ENCODE measurements at regions not wholly inside any gene's neighbourhood (a gene's known extent, or its start where the extent isn't known, plus 50 kb on each side); places are given as distances from the start of the nearest gene placed in this dataset.
A peak's percentile ranks its signal among the peaks of the same experiment; 100 is the strongest.

- H3K79me2 ChIP-seq (ENCODE audit: insufficient read depth, low read length): no peaks in the 10 kb centered on the region
- no peaks in the 10 kb centered on the region for H3K9me2 ChIP-seq (replicated peaks; ENCODE audit: low read depth, low read length)
- H3K27me3 ChIP-seq (ENCODE audit: insufficient read depth, low read length, poor library complexity, severe bottlenecking): no peaks in the 10 kb centered on the region
- H2AFZ ChIP-seq (ENCODE audit: low read length): no peak overlapping the region
- no peaks in the 10 kb centered on the region for H4K20me1 ChIP-seq (ENCODE audit: insufficient read depth, low read length, poor library complexity, severe bottlenecking)
- H3K9me3 ChIP-seq (ENCODE audit: insufficient read depth, low read depth, low read length): no peaks in the 10 kb centered on the region
- H3K4me3 ChIP-seq (ENCODE audit: low read length, poor library complexity, severe bottlenecking): no peak overlapping the region
- H3F3A ChIP-seq (ENCODE audit: low read depth): no peaks in the 10 kb centered on the region
- H3K36me3 ChIP-seq (ENCODE audit: insufficient read depth, low read length): no peaks in the 10 kb centered on the region
- H3K4me2 ChIP-seq (ENCODE audit: low read depth, low read length, poor library complexity, severe bottlenecking): no peak overlapping the region
- H3K4me1 ChIP-seq (ENCODE audit: insufficient read depth, low read length, poor library complexity, severe bottlenecking): peaks cover 20% of the 10 kb centered on the region
- no peak overlapping the region for H3K9ac ChIP-seq (ENCODE audit: low read depth, low read length, poor library complexity, severe bottlenecking)
- TF ChIP-seq CTCF (conservative IDR thresholded peaks at IDR 0.05; ENCODE audit: low read length) (no peak), EZH2phosphoT487 (IDR thresholded peaks at IDR 0.05; ENCODE audit: borderline replicate concordance) (no peak)
Observed at GRCh38 chr12:85623763-85624162, 212.4 kb downstream of the RASSF9 start.

GRCh38 chr12:85625467-85625866, 210.7 kb downstream of the RASSF9 start:
- no peaks in the 10 kb centered on the region for H3K9me3 ChIP-seq (ENCODE audit: insufficient read depth, low read depth, low read length)
- no peak overlapping the region for H2AFZ ChIP-seq (ENCODE audit: low read length)
- H3K4me1 ChIP-seq (ENCODE audit: insufficient read depth, low read length, poor library complexity, severe bottlenecking): peaks cover 19% of the 10 kb centered on the region
- H3K9me2 ChIP-seq (replicated peaks; ENCODE audit: low read depth, low read length): no peaks in the 10 kb centered on the region
- no peak overlapping the region for H3K4me3 ChIP-seq (ENCODE audit: low read length, poor library complexity, severe bottlenecking)
- no peaks in the 10 kb centered on the region for H3K27me3 ChIP-seq (ENCODE audit: insufficient read depth, low read length, poor library complexity, severe bottlenecking)
- H3K36me3 ChIP-seq (ENCODE audit: insufficient read depth, low read length): no peaks in the 10 kb centered on the region
- TF ChIP-seq EZH2phosphoT487 (IDR thresholded peaks at IDR 0.05; ENCODE audit: borderline replicate concordance) (no peak), CTCF (conservative IDR thresholded peaks at IDR 0.05; ENCODE audit: low read length) (no peak)
- no peaks in the 10 kb centered on the region for H4K20me1 ChIP-seq (ENCODE audit: insufficient read depth, low read length, poor library complexity, severe bottlenecking)
- no peak overlapping the region for H3K9ac ChIP-seq (ENCODE audit: low read depth, low read length, poor library complexity, severe bottlenecking)
- no peaks in the 10 kb centered on the region for H3F3A ChIP-seq (ENCODE audit: low read depth)
- no peak overlapping the region for H3K4me2 ChIP-seq (ENCODE audit: low read depth, low read length, poor library complexity, severe bottlenecking)
- H3K79me2 ChIP-seq (ENCODE audit: insufficient read depth, low read length): no peaks in the 10 kb centered on the region

- no peak overlapping the region for H3K4me3 ChIP-seq (ENCODE audit: low read length, poor library complexity, severe bottlenecking)
- no peaks in the 10 kb centered on the region for H3K27me3 ChIP-seq (ENCODE audit: insufficient read depth, low read length, poor library complexity, severe bottlenecking)
- no peaks in the 10 kb centered on the region for H4K20me1 ChIP-seq (ENCODE audit: insufficient read depth, low read length, poor library complexity, severe bottlenecking)
- peak overlapping the region; percentile 11 for H3K4me2 ChIP-seq (ENCODE audit: low read depth, low read length, poor library complexity, severe bottlenecking)
- H3K9ac ChIP-seq (ENCODE audit: low read depth, low read length, poor library complexity, severe bottlenecking): no peak overlapping the region
- H3F3A ChIP-seq (ENCODE audit: low read depth): no peaks in the 10 kb centered on the region
- H3K36me3 ChIP-seq (ENCODE audit: insufficient read depth, low read length): no peaks in the 10 kb centered on the region
- H3K79me2 ChIP-seq (ENCODE audit: insufficient read depth, low read length): no peaks in the 10 kb centered on the region
- H3K9me2 ChIP-seq (replicated peaks; ENCODE audit: low read depth, low read length): no peaks in the 10 kb centered on the region
- peaks cover 19% of the 10 kb centered on the region for H3K4me1 ChIP-seq (ENCODE audit: insufficient read depth, low read length, poor library complexity, severe bottlenecking)
- no peaks in the 10 kb centered on the region for H3K9me3 ChIP-seq (ENCODE audit: insufficient read depth, low read depth, low read length)
- peak overlapping the region; percentile 50; the same call in 1 of the 2 replicates for H2AFZ ChIP-seq (ENCODE audit: low read length)
- TF ChIP-seq CTCF (conservative IDR thresholded peaks at IDR 0.05; ENCODE audit: low read length) (no peak), EZH2phosphoT487 (IDR thresholded peaks at IDR 0.05; ENCODE audit: borderline replicate concordance) (no peak)
Observed at GRCh38 chr12:85626001-85626783, 210.0 kb downstream of the RASSF9 start.

Data from Loucy (cell line).